Ovary (tissue), 3 donors: ENCODE measurements at regions not wholly inside any gene's neighbourhood (a gene's known extent, or its start where the extent isn't known, plus 50 kb on each side); places are given as distances from the start of the nearest gene placed in this dataset.

ENCODE experiments used
- EP300 ChIP-seq: sonication (generic); formaldehyde crosslinking; IDR thresholded peaks from one replicate; pipeline ENCODE4 v1.6.1; 2017; ENCODE audit warnings: antibody characterized with exemption
- POLR2A ChIP-seq: fragments of 450-650 bp; IDR thresholded peaks from one replicate; pipeline ENCODE4 v1.6.1; 2017; ENCODE audit warnings: antibody characterized with exemption, mild to moderate bottlenecking, moderate library complexity
- TF ChIP-seq, protein P1 (sequence below), 3 donors: fragments of 450-650 bp in 2 of 3; fragments of 200-600 bp in 1 of 3; IDR thresholded peaks; one replicate each; pipeline versions ENCODE4 v1.5.1 to v1.8.0; 2016 to 2022; ENCODE audit warnings: antibody characterized with exemption in 3 of 3, mild to moderate bottlenecking in 1 of 3
- donor health status: DM: no; HTN: no; CAD: no.

DNA sequence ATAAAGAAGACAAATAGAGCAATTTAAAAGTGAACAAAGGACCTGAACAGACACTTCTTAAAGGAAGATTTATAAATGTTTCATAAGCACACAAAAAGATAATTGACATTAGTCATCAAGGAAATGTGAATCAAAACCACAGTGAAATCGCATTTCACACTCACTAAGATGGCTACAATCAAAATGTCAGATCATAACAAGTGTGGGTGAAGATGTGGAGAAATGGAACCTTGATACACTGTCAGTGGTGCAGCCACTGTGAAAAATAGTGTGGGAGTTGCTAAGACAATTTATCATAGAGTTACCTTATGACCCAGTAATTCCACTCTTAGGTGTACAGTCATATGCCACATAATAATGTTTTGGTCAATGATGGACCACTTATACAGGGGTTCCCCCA is 54.5 kb upstream of the HTR4 start:
- TF ChIP-seq, protein P1, sequence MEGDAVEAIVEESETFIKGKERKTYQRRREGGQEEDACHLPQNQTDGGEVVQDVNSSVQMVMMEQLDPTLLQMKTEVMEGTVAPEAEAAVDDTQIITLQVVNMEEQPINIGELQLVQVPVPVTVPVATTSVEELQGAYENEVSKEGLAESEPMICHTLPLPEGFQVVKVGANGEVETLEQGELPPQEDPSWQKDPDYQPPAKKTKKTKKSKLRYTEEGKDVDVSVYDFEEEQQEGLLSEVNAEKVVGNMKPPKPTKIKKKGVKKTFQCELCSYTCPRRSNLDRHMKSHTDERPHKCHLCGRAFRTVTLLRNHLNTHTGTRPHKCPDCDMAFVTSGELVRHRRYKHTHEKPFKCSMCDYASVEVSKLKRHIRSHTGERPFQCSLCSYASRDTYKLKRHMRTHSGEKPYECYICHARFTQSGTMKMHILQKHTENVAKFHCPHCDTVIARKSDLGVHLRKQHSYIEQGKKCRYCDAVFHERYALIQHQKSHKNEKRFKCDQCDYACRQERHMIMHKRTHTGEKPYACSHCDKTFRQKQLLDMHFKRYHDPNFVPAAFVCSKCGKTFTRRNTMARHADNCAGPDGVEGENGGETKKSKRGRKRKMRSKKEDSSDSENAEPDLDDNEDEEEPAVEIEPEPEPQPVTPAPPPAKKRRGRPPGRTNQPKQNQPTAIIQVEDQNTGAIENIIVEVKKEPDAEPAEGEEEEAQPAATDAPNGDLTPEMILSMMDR (IDR thresholded peaks at IDR 0.05): no peak
- no peak for TF ChIP-seq POLR2A
- no peak for TF ChIP-seq EP300
